GM13976 (cell line): ENCODE measurements at regions not wholly inside any gene's neighbourhood (a gene's known extent, or its start where the extent isn't known, plus 50 kb on each side); places are given as distances from the start of the nearest gene placed in this dataset.

Experiments used
- DNase-seq: peaks from one replicate; pipeline ENCODE4 v3.0.0; 2012; ENCODE audit warnings: low spot score
- CTCF ChIP-seq: IDR thresholded peaks from 2 replicates; pipeline ENCODE4 v1.5.1; 2012; ENCODE audit warnings: borderline replicate concordance, mild to moderate bottlenecking; ENCODE audit not compliant: insufficient read depth; ENCODE audit errors: extremely low read depth, missing control alignments, control extremely low read depth
- in situ Hi-C: fragments of 300-500 bp; cut with MboI; formaldehyde crosslinking; loops from one replicate; pipeline ENCODE4 v1.12.0; 2022; ENCODE audit warnings: low sequenced_read_pairs, mixed read lengths, inconsistent platforms; ENCODE audit not compliant: unreplicated experiment

GRCh38 chr13:81283561-81283960 lies 942.6 kb upstream of the SPRY2 start:
- in situ Hi-C loops: no loop called here
- TF ChIP-seq CTCF: no peak
- DNase-seq: no peak

GRCh38 chr13:81283062-81283461 lies 942.1 kb upstream of the SPRY2 start:
- TF ChIP-seq CTCF: no peak
- in situ Hi-C loops: no loop called here
- no peak for DNase-seq

- TF ChIP-seq CTCF: no peak
- no peak for DNase-seq
- in situ Hi-C loops: no loop called here
These were observed 934.8 kb upstream of the SPRY2 start for GRCh38 chr13:81275666-81276258.

DNA sequence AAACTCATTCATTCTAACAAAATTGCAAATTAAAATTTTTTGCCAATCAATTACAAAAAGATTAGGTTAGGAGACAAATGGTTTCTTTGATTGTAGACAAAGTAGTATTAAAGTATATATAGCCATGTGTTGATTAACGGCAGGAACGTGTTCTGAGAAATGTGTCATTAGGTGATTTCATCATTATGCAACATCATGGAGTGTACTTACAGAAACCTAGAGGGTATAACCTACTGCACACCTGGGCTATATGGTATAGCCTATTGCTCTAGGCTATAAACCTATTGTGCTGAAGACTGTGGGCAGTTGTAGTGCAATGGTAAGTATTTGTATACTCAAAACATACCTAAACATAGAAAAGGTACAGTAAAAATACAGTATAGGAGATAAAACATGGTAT lies 906.8 kb upstream of the SPRY2 start:
- TF ChIP-seq CTCF: no peak
- DNase-seq: no peak
- in situ Hi-C loops: no loop called here

- TF ChIP-seq CTCF: no peak
- in situ Hi-C loops: no loop called here
- DNase-seq: no peak
These were observed 905.6 kb upstream of the SPRY2 start for GRCh38 chr13:81246556-81246955.

- no peak for DNase-seq
- TF ChIP-seq CTCF: no peak
- in situ Hi-C loops: no loop called here
These were observed 903.1 kb upstream of the SPRY2 start for GRCh38 chr13:81244011-81244410.
